Uterus (tissue), 3 donors: ENCODE measurements at regions not wholly inside any gene's neighbourhood (a gene's known extent, or its start where the extent isn't known, plus 50 kb on each side); places are given as distances from the start of the nearest gene placed in this dataset.

Experiments used
- DNase-seq, 2 donors: peaks; one replicate each; pipeline ENCODE4 v3.0.0-alpha.2; 2019 to 2020
- H3K27ac ChIP-seq, 2 donors: fragments of 200-600 bp; sonication (generic); 1 replicate in 1 of 2; 2 replicates in 1 of 2; pipeline ENCODE4 v1.5.1; 2016 to 2018
- H3K27me3 ChIP-seq, 2 donors: fragments of 200-600 bp; sonication (generic); one replicate each; pipeline ENCODE4 v1.5.1; 2018 to 2019; ENCODE audit warnings: control low read depth in 1 of 2
- H3K36me3 ChIP-seq, 2 donors: fragments of 200-600 bp; sonication (generic); one replicate each; pipeline ENCODE4 v1.5.1; 2019; ENCODE audit warnings: control low read depth in 1 of 2
- H3K4me1 ChIP-seq, 2 donors: fragments of 200-600 bp; sonication (generic); one replicate each; pipeline ENCODE4 v1.5.1; 2018 to 2019; ENCODE audit warnings: control low read depth in 1 of 2
- H3K4me3 ChIP-seq, 2 donors: fragments of 200-600 bp; sonication (generic); 1 replicate in 1 of 2; 2 replicates in 1 of 2; pipeline ENCODE4 v1.5.1; 2018 to 2019; ENCODE audit warnings: mild to moderate bottlenecking in 1 of 2
- H3K9me3 ChIP-seq, 2 donors: fragments of 200-600 bp; sonication (generic); one replicate each; pipeline ENCODE4 v1.5.1; 2019; ENCODE audit warnings: control low read depth in 1 of 2
- CTCF ChIP-seq, 4 experiments: fragments of 200-600 bp in 2 of 4; fragments of 450-650 bp in 2 of 4; sonication (generic) in 2 of 4; IDR thresholded peaks; one replicate each; pipeline ENCODE4 v1.5.1; 2016 to 2019; ENCODE audit warnings: antibody characterized with exemption in 4 of 4, mild to moderate bottlenecking in 2 of 4, moderate library complexity in 1 of 4
- POLR2A ChIP-seq, 2 donors: fragments of 450-650 bp; IDR thresholded peaks; one replicate each; pipeline ENCODE4 v1.6.1; 2016; ENCODE audit warnings: antibody characterized with exemption in 2 of 2, mild to moderate bottlenecking in 1 of 2, moderate library complexity in 1 of 2
- intact Hi-C: fragments of 100-400 bp; cut with DNase I; formaldehyde crosslinking; loops from one replicate; pipeline ENCODE4 v1.15.1; 2023; ENCODE audit warnings: low total_unique reads
- donor health status: DM: yes; HTN: yes; CAD: no.

DNA sequence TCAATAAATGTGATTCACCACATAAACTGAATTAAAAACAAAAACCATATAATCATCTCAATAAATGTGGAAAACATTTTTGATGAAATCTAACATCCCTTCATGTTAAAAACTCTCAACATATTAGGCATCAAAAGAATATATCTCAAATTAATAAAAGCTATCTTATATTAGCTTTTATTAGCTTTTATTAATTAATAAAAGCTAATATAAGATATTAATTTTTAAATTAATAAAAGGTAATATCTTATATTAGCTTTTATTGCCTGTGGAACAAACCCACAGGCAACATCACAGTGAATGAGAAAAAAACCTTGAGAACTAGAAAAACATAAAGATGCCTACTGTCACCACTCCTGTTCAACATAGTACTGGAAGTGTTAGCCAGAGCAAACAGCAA lies 338.9 kb upstream of the GRIA1 start:
- intact Hi-C loops, result no loop called here
- Histone ChIP-seq H3K36me3 (no peaks in the 10 kb centered on the region), H3K27me3 (no peaks in the 10 kb centered on the region), H3K4me1 (no peaks in the 10 kb centered on the region), H3K9me3 (no peaks in the 10 kb centered on the region), H3K4me3 (no peak overlapping the region), H3K27ac (no peak overlapping the region)
- no peak for DNase-seq
- TF ChIP-seq CTCF (IDR thresholded peaks at IDR 0.05) (no peak), POLR2A (IDR thresholded peaks at IDR 0.05) (no peak)

DNA sequence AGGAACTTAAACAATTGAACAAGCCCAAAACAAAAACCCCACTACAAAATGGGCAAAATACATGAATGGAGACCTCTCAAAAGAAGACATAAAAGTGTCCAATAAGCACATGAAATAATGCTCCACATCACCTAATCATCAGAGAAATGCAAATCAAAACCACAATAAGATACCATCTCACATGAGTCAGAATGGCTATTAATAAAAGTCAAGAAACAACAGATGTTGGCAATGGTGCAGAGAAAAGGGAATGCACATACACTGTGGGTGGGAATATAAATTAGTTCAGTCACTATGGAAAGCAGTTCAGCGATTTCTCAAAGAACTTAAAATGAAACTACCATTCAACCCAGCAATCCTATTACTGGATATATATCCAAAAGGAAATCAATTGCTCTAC lies 337.4 kb upstream of the GRIA1 start:
- H3K4me3 ChIP-seq, result no peak overlapping the region
- TF ChIP-seq POLR2A (IDR thresholded peaks at IDR 0.05), result no peak
- no peak for TF ChIP-seq CTCF (IDR thresholded peaks at IDR 0.05)
- intact Hi-C loops, result no loop called here

DNA sequence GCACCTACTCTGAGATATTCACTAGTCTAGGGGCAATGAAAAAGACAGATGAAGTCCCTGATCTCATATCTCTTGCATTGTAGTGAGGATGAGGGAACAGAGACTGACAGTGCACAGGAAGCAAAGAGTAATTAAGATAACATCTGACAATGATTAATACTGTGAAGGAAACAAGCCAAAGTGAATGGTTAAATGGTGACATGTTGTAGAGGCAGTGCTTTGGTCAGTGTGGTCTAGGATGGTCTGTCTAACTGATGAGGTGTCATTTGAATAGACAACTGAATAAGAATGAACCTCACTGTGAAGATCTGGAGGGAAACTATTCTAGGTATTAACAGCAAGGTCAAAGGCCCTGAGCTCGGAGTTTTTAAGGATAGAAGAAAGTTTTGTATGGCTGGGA lies 333.3 kb upstream of the GRIA1 start:
- TF ChIP-seq CTCF (IDR thresholded peaks at IDR 0.05), result no peak
- TF ChIP-seq POLR2A (IDR thresholded peaks at IDR 0.05), result no peak
- intact Hi-C loops, result no loop called here
- no peaks in the 10 kb centered on the region for H3K36me3 ChIP-seq
- no peak overlapping the region for H3K4me3 ChIP-seq
- H3K27ac ChIP-seq, result no peak overlapping the region
- H3K9me3 ChIP-seq, result no peaks in the 10 kb centered on the region
- H3K4me1 ChIP-seq, result no peaks in the 10 kb centered on the region
- DNase-seq, result no peak
- H3K27me3 ChIP-seq, result no peaks in the 10 kb centered on the region

More for the DNA sequence above, 337.4 kb upstream of the GRIA1 start:
- Histone ChIP-seq H3K27me3 (no peaks in the 10 kb centered on the region), H3K27ac (no peak overlapping the region), H3K36me3 (no peaks in the 10 kb centered on the region), H3K9me3 (no peaks in the 10 kb centered on the region), H3K4me1 (no peaks in the 10 kb centered on the region)
- DNase-seq, result no peak

DNA sequence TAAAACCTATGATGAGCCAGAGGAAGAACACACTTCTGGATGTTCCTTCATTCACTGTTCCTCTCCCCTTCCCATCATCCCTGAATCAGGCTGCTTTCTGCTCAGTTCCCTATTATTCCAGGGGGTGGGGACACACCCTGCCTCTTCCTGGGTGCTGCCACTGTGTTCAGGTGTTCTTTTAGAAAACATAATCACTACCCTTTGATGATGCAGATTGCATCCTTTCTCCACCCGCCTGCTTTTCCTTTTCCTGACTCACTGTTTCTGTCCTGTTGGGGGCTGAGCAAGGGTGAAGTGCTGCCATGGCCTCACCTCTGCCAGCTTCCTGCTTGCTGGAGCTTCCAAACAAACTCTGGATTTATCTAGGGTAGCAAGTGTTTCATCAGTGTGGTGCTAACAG lies 331.9 kb upstream of the GRIA1 start:
- intact Hi-C loops, result no loop called here
- no peaks in the 10 kb centered on the region for H3K27me3 ChIP-seq
- no peaks in the 10 kb centered on the region for H3K9me3 ChIP-seq
- no peaks in the 10 kb centered on the region for H3K4me1 ChIP-seq
- no peak overlapping the region for H3K27ac ChIP-seq
- no peak for TF ChIP-seq CTCF (IDR thresholded peaks at IDR 0.05)
- no peak for TF ChIP-seq POLR2A (IDR thresholded peaks at IDR 0.05)
- H3K4me3 ChIP-seq, result no peak overlapping the region
- DNase-seq, result no peak
- H3K36me3 ChIP-seq, result no peaks in the 10 kb centered on the region

GRCh38 chr5:153159616-153160015 lies 330.9 kb upstream of the GRIA1 start:
- TF ChIP-seq POLR2A (IDR thresholded peaks at IDR 0.05) (no peak), CTCF (IDR thresholded peaks at IDR 0.05) (no peak)
- H3K9me3 ChIP-seq, result no peaks in the 10 kb centered on the region
- intact Hi-C loops, result no loop called here
- H3K4me1 ChIP-seq, result no peaks in the 10 kb centered on the region
- H3K4me3 ChIP-seq, result no peak overlapping the region
- DNase-seq, result no peak
- H3K27ac ChIP-seq, result no peak overlapping the region
- no peaks in the 10 kb centered on the region for H3K27me3 ChIP-seq
- no peaks in the 10 kb centered on the region for H3K36me3 ChIP-seq
